MV-4-11 (cell line): ENCODE measurements at regions not wholly inside any gene's neighbourhood (a gene's known extent, or its start where the extent isn't known, plus 50 kb on each side); places are given as distances from the start of the nearest gene placed in this dataset.
"Not testable (repeated sequence)": the region's sequence is repeated elsewhere in the genome, so short reads cannot be mapped to it uniquely, and the experiment has no call there.

ENCODE experiments used
- DNase-seq: peaks from one replicate; lab custom pipeline; 2025; lab: John Stamatoyannopoulos, UW

DNA sequence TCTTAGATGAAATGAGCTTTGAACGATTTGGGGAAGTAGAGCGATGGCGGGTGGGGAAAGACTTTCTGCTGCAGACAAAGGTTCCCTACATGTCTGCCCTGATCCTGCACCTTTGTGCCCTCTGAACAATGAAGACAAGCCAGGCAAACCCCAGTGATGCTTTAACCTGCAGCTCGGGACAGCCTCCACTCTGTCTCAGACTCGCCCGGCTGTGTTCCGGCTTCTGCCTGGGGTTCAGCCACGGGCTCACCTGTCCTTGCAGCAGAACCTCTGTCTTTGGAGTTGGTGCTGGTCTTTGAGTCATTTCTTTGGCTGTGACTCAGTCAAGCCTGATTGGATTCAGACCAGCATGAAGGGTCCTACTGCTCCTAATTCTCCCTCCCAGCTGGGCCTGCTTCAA is 823.6 kb upstream of the TPTE start:
- not testable (repeated sequence) for DNase-seq

DNA sequence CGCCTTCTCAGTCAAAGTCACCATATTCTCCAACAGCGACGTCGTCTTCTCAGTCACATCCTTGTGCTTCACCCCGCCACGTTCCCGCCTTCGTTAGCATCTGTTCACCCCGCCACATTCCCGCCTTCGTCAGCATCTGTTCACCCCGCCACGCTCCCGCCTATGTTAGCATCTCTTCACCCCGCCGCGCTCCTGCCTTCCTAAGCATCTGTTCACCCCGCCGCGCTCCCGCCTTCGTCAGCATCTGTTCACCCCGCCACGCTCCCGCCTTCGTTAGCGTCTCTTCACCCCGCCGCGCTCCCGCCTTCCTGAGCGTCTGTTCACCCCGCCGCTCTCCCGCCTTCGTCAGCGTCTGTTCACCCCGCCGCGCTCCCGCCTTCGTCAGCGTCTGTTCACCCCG is 816.4 kb upstream of the TPTE start:
- not testable (repeated sequence) for DNase-seq

DNA sequence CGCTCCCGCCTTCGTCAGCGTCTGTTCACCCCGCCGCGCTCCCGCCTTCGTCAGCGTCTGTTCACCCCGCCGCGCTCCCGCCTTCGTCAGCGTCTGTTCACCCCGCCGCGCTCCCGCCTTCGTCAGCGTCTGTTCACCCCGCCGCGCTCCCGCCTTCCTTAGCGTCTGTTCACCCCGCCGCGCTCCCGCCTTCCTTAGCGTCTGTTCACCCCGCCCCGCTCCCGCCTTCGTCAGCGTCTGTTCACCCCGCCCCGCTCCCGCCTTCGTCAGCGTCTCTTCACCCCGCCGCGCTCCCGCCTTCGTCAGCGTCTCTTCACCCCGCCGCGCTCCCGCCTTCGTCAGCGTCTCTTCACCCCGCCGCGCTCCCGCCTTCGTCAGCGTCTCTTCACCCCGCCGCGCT is 815.9 kb upstream of the TPTE start:
- not testable (repeated sequence) for DNase-seq

DNA sequence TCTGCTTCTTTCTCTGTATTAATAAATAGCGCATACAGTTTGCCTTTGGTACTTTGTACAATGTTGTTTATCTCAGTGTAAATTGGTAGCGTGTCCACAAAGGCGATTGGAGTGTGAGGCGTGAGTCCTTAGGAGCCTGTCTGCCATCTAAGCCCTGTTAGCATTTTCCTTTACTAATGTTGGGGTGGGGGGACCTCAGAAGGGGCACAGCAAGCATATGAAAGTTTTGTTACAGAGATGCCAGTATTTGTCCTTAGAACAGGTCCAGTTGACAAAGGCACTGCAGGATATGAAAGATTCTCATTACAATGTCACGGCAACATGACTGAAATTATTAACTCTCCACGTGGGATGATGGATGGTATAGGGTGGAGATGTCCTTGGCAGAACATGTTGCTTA is 796.8 kb upstream of the TPTE start:
- not testable (repeated sequence) for DNase-seq

DNA sequence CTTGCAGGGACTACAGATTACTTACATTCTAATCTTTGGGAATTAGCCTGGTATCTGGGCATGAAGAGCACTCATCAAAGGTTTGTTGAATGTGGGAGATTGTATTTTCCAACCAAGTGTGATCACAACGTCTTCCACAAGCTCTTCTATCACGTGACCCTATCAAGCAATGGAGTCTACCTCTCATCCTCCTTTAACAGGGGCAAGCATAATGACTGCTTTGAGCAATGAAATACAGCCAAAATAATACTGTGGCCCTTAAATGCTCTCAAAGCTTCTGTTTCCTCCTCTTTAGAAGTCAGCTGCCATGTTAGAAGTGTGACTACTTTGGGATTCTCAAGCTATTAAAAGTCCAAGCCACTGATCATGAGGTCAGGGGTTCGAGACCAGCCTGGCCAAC is 794.2 kb upstream of the TPTE start:
- not testable (repeated sequence) for DNase-seq

DNA sequence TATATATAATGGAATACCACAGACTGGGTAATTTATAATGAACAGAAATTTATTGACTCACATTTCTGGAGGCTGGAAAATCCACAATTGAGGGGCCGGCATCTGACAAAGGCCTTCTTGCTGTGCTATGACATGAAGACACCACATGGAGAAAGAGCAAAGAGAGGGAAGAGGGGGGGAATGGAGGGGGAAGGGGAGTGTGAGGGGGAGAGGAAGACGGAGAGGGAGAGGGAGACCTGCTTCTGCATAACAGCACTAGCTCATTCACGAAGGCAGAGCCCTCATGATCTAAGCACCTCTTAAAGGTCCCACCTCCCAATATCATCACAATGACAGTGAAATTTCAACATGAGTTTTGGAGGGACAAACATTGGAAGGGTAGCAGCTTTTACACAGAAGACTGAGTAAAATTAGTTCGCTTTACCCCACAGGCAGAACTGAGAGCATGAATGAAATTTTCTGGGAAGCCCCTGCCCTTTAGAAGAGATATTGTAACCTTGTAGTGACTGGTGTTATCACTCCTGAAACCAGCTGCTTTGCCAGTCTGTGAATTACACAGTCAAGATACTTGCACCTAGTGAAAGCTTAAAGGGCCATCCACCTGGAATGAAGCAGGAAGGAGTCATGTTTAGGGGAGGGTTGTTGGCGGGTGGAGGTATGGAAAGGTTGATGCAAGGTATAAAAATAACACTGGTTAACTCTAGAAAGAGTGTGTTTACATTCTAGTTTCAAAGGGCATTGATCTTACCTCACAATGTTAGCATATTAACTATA is 793.0 kb upstream of the TPTE start:
- not testable (repeated sequence) for DNase-seq

DNA sequence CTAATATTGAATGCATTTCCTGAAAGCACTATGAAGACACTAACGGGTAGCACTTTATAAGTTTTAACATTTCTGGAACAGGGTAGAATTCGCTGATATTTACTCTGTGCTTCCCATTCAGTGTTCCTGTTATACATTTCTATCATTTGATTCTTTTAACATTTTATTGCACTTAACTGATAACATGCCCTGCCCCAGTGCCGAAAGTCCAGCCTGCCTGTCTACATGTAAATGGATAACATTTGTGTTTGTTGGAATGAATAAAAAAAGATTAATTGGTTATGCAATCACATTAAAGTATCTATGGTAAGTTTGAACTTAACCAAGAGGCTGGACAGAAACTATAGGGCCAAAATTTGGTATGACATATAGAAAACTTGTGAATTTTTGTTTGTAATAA is 790.5 kb upstream of the TPTE start:
- no peak for DNase-seq

DNA sequence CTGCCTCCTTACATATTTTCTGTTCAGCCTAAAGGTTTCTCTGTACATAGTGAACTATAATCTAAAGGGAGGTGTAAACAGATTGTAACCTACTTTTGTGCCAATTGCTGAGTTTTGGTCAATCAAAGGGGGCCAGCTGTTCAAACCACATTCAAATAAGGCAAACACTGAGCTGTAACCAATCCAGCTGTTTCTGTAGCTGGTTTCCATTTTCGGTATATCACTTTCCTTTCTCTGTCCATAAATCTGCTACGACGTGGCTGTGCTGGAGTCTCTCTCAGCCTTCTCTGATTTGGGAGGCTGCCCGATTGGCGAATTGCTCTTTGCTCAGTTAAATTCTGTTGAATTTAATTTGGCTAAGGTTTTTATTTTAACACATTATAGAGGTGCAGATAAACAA is 790.1 kb upstream of the TPTE start:
- not testable (repeated sequence) for DNase-seq

DNA sequence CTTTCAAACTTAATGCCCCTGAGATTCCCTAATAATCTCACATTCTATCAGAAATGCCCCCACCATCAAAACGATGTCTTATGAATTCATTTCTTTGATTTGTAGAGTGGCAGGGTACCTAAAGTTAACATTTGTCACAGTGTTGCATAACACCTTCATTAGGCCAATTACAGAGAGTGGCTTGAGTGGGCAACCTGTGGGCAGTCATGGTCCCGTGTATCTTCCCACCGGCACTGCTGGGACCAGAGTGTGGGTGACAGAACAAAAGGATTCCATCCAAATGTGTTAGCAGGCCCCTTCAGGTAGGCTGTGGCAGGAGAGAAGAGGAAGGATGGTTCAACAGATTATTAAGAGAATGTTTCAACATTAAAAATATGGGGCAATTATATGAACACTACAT is 788.8 kb upstream of the TPTE start:
- DNase-seq: not testable (repeated sequence)

DNA sequence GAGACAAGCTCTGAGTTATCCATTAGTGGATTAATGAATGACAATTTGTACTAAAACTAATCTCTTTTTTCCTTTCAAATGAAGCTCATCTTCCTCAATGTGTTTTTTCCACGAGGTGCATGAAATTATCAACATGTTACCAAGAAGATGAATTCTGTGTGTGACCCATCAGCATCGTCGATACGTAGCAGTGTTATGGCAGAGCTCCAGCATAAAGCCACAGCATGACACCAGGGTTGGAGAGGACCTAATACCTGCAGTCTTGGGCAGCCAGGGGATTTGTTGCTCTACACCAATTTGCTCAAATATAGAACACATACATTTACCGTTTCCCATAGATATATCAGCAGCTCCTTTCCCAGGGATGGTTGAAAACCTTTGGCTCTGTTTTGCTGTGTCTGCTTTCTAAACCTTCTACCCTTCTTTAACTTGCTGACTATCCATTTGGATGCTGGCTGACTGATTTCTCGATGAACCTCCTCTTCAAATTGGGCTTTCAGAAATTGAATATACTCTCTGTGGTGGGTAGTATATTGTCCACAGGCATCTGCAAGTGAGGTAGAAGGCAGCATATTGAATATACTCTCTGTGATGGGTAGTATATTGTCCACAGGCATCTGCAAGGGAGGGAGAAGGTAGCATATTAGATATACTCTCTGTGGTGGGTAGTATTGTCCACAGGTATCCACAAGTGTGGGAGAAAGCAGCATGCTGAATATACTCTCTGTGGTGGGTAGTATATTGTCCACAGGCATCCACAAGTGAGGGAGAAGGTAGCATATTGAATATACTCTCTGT is 787.4 kb upstream of the TPTE start:
- not testable (repeated sequence) for DNase-seq

DNA sequence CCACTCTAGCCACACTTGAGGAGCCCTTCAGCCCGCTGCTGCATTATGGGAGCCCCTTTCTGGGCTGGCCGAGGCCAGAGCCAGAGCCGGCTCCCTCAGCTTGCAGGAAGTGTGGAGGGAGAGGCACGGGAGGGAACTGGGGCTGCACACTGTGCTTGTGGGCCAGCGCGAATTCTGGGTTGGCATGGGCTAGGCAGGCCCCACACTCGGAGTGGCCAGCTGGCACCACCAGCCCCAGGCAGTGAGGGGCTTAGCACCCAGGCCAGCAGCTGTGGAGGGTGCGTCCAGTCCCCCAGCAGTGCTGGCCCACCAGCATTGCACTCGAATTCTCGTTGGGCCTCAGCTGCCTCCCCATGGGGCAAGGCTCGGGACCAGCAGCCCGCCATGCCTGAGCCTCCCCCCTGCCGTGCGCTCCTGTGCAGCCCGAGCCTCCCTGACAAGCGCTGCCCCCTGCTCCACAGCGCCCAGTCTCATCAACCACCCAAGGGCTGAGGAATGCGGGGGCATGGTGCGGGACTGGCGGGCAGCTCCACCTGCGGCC is 785.9 kb upstream of the TPTE start:
- no peak for DNase-seq

DNA sequence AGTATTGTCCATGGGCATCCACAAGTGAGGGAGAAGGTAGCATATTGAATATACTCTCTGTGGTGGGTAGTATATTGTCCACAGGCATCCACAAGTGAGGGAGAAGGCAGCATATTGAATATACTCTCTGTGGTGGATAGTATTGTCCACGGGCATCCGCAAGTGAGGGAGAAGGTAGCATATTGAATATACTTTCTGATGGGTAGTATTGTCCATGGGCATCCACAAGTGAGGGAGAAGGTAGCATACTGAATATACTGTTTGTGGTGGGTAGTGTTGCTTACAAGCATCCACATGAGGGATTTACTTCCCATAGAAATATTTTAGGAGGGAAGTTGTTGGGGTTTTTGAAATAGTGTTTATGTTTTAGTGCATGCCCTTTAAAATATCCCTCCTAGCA is 784.1 kb upstream of the TPTE start:
- DNase-seq: not testable (repeated sequence)

DNA sequence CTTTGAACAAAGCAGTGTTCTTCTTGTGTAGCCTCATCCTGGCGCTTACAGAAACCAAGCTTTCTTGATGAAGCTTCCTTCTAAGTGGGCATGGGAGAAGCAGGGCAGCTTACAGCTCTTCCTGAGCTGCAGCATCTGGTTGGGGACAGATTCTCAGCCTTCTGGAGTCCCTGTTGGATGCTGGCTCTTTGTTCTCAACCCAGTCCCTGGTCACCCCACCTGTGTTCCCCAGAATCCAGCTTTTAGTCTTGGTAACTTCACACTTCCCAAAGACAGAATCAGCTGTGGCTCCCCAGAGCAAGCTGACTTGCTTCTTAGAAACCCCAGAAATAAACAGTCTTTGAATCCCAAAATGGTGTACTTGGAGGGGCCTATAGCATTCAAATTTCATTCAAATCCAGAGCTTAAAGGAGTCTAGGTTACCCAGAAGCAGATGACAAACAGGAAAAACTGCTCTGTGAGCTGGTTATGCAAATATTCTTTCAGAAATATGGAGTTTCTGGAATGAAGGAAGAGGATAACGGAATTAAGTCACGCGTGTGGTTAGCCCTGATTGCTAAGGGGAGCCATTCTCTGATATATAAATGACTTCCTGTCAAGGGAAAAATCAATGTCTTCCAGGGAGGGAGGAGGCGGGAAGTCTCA is 783.4 kb upstream of the TPTE start:
- not testable (repeated sequence) for DNase-seq

DNA sequence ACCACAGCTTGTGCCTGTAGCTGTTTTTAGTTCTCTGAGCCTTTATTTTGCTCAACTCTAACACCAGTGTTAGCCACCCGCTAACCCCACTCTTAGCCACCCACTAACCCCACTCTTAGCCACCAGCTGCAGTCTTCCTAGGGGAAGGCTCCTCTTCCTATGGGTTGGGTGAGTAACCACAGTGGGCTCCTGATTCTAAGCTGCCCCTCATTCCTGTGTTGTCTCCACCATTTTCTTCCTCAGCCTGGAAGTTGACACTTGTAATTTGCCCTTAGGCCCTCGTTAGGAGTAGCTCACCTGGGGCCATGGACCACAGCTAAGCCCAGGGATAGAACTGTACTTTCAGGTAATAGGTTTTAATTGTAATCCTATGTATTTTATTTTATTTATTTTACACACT is 782.9 kb upstream of the TPTE start:
- no peak for DNase-seq

DNA sequence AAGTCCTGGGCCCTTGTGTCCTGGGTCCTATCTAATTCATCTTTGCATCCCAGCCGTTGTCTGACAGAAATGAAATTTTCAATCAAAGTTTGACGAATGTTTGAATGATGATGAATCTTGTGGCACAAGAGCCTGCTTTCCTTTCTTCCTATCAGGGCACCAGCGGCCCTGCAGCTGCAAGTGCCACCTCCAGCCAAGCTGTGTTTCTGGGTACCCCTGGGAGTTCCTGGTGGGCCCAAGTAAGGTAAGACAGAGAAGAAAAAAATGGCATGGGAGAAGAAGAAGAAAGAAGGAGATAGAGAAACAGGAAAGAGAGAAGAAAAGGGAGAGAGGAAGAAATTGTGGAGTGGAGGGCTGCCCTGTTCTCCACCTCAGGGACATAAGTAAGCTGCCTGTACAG is 782.1 kb upstream of the TPTE start:
- DNase-seq: no peak

DNA sequence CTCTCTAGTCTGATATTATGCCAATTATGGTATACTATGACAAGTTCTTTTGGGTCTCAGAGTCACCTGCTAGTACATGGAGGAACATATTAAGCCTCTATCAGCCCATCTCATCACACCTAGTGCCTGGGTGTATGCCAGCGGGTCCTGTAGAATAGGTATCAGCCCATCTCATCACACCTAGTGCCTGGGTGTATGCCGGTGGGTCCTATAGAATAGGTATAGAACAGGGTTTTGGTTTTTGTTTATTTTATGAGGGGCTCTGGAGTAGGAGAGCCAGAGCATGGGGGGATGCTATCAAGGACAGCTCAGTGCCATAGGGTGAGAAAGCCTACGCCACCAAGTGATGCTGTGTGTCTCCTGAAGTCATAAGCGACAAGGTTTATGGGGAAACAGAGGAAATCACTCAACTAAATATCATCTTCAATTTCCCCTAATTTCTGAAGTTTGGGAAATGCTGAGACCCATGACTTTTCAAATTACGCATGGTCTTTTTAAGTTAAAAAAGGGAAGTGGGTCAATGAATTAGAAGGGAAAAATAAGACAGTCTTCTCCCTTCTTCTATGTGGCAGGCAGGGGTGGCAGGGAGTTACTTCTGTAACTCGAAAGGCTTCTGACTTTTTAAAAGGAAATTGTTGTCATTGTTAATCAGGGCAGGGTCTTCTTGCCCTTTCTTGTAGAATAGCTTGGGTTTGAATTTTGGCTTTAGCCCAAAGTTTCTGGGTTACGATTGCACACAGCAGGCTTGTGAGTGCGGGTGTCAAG is 781.0 kb upstream of the TPTE start:
- DNase-seq: not testable (repeated sequence)

DNA sequence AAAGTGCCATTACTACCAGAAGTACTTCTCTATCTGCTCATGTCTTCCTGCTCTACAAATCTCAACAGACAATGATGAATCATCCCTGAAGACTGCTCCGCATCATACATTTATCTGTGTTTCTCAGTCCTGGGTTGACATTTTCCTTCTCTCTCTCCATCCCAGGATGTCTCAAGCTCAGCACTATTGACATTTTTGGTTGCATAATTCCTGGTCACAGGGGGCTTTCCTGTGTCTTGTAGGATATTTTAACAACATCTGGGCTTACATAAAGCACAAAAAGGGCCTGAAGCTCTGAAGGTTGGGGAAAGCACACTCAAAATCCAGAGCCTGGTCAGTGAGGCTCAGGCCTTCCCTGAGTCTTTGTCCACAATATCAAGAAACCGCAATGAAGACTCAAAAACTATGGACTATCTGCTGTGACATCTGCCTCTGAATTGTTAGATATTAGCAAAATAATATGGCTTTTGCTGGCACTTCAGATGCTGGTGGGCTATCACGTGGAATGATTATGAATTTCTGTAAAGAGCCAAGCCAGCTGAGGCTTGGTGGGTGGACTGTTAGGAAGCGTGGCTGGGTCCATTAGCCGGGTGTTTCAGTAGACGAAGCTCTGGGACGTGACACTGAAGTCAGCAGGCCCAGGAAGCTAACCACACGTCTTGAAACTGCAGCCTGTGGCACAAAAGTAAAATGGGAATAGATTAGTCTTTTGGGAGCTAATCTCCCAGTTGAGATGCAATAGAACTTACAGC is 780.2 kb upstream of the TPTE start:
- not testable (repeated sequence) for DNase-seq

DNA sequence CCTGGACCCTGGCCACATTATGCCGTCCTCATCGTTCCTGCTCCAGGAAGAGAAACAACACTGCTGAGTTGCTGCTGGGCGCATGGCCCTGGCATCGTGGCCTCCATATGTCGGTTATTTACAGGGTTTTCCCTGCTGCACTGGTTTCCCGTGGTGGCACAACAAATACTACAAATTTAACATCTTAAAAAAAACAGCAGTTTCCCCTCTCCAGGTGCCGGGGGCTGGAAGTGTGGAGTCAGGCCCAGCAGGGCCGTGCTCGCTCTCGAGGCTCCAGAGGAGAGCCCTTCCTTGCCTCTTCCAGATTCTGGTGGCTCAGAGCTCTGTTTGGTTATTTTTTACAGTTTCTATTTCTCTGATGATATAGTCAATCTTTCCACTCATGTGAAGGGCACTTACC is 777.8 kb upstream of the TPTE start:
- not testable (repeated sequence) for DNase-seq

DNA sequence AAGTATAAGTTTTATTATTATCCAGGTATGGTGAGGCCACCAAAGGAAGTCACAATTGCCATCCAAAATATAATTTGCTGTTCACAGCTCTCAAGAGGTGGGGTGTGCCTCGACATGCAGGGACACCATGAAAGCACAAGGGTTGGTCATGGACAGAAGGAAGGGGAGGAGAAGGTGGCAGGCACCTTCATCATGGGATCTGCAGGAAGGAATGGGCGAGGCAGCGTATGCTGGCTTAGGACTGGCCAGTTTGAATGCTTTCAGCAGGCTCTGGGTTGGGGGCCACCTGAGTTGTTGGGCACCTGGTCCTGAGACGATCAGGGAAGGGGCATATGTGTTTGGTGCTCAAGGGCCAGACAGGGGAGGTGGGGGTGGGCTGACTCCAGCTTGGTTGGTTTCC is 777.2 kb upstream of the TPTE start:
- not testable (repeated sequence) for DNase-seq

DNA sequence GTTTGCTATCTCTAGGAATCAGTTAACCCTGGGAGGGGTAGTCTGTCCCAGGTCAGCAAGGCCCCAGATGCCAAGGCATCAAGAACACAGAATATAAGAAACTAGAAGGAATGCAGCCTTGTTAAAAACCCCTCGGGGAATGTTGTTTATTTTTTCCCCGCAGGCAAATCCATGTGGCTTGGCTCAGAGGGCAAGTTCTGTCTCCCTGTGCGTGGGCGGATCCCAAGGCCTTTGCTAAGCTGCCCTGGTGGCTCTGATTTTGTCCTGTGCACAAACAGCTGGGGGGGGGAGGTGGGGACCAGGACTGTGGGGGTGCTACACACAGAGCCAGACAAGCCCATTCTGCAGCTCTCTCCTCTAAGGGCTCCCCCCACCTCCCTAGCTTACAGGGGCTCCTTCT is 776.8 kb upstream of the TPTE start:
- not testable (repeated sequence) for DNase-seq
